Transverse colon (tissue), 3 donors: ENCODE measurements at regions not wholly inside any gene's neighbourhood (a gene's known extent, or its start where the extent isn't known, plus 50 kb on each side); places are given as distances from the start of the nearest gene placed in this dataset.

ENCODE experiments used
- CTCF ChIP-seq, 5 experiments: fragments of 200-600 bp in 3 of 5; fragments of 450-650 bp in 2 of 5; sonication (generic) in 3 of 5; IDR thresholded peaks; 1 replicate in 2 of 5; 2 replicates in 3 of 5; pipeline ENCODE4 v1.5.1; 2016 to 2017; ENCODE audit warnings: antibody characterized with exemption in 5 of 5, inconsistent platforms in 3 of 5, mild to moderate bottlenecking in 2 of 5, moderate library complexity in 1 of 5
- EP300 ChIP-seq: sonication (generic); formaldehyde crosslinking; IDR thresholded peaks from one replicate; pipeline ENCODE4 v1.6.1; 2017; ENCODE audit warnings: antibody characterized with exemption, low read depth
- POLR2A ChIP-seq: fragments of 450-650 bp; IDR thresholded peaks from one replicate; pipeline ENCODE4 v1.6.1; 2016; ENCODE audit warnings: antibody characterized with exemption, mild to moderate bottlenecking, moderate library complexity

- TF ChIP-seq EP300, result no peak
- no peak for TF ChIP-seq CTCF (IDR thresholded peaks at IDR 0.05)
- TF ChIP-seq POLR2A, result no peak
Measured at GRCh38 chr16:54454616-54455015, 168.0 kb upstream of the IRX3 start.
